ENCODE measurements at regions not wholly inside any gene's neighbourhood (a gene's known extent, or its start where the extent isn't known, plus 50 kb on each side); places are given as distances from the start of the nearest gene placed in this dataset.

GRCh38 chr9:7315746-7316145, 483.8 kb downstream of the DMAC1 start:
- Histone ChIP-seq H3K4me3 (ENCODE audit: insufficient read depth, low read depth, low read length) (no peak overlapping the region), H3K27me3 (ENCODE audit: insufficient read depth, low read length) (no peaks in the 10 kb centered on the region), H3K4me1 (ENCODE audit: insufficient read depth, low read length) (no peaks in the 10 kb centered on the region), H3K4me2 (ENCODE audit: low read length) (no peak overlapping the region), H3K27ac (ENCODE audit: low read depth, low read length) (no peak overlapping the region), H3K79me2 (ENCODE audit: insufficient read depth, low read length) (no peaks in the 10 kb centered on the region), H3K36me3 (ENCODE audit: insufficient read depth, low read length) (no peaks in the 10 kb centered on the region), H3K9ac (ENCODE audit: low read length) (no peak overlapping the region), H4K20me1 (ENCODE audit: insufficient read depth, low read length) (no peaks in the 10 kb centered on the region), H3K9me3 (ENCODE audit: insufficient read depth, low read depth, low read length) (peaks cover 4% of the 10 kb centered on the region), H2AFZ (ENCODE audit: low read depth, low read length) (no peak overlapping the region)
- Mint-ChIP-seq H3K27ac (ENCODE audit: unreplicated experiment) (peak overlapping the region; percentile 90), H3K9me3 (ENCODE audit: unreplicated experiment) (peaks cover 24% of the 10 kb centered on the region), H3K4me1 (ENCODE audit: low read depth, unreplicated experiment) (peaks cover 38% of the 10 kb centered on the region), H3K4me3 (ENCODE audit: unreplicated experiment) (no peak overlapping the region), H3K36me3 (ENCODE audit: low read depth, unreplicated experiment) (peaks cover 2% of the 10 kb centered on the region), H3K27me3 (ENCODE audit: low read depth, unreplicated experiment) (no peaks in the 10 kb centered on the region)
- TF ChIP-seq EZH2 (IDR thresholded peaks at IDR 0.05; ENCODE audit: insufficient read depth, low read length) = no peak
- TF ChIP-seq CTCF (IDR thresholded peaks at IDR 0.05; ENCODE audit: insufficient read depth, low read depth, low read length) = no peak
- FAIRE-seq (no peak), DNase-seq (ENCODE audit: low read depth) (no peak)

- no peak overlapping the region for H3K27ac Mint-ChIP-seq (ENCODE audit: unreplicated experiment)
- peaks cover 4% of the 10 kb centered on the region for H3K9me3 ChIP-seq (ENCODE audit: insufficient read depth, low read depth, low read length)
Observed at GRCh38 chr9:7315116-7315515, 484.5 kb downstream of the DMAC1 start.

More at GRCh38 chr9:7315116-7315515, 484.5 kb downstream of the DMAC1 start:
- Histone ChIP-seq H3K79me2 (ENCODE audit: insufficient read depth, low read length) (no peaks in the 10 kb centered on the region), H3K4me3 (ENCODE audit: insufficient read depth, low read depth, low read length) (no peak overlapping the region), H3K4me1 (ENCODE audit: insufficient read depth, low read length) (no peaks in the 10 kb centered on the region), H2AFZ (ENCODE audit: low read depth, low read length) (no peak overlapping the region), H3K27ac (ENCODE audit: low read depth, low read length) (no peak overlapping the region), H3K4me2 (ENCODE audit: low read length) (no peak overlapping the region), H4K20me1 (ENCODE audit: insufficient read depth, low read length) (no peaks in the 10 kb centered on the region), H3K9ac (ENCODE audit: low read length) (no peak overlapping the region), H3K36me3 (ENCODE audit: insufficient read depth, low read length) (no peaks in the 10 kb centered on the region), H3K27me3 (ENCODE audit: insufficient read depth, low read length) (no peaks in the 10 kb centered on the region)
- H3K27me3 Mint-ChIP-seq (ENCODE audit: low read depth, unreplicated experiment) = no peaks in the 10 kb centered on the region
- TF ChIP-seq EZH2 (IDR thresholded peaks at IDR 0.05; ENCODE audit: insufficient read depth, low read length) (no peak), CTCF (IDR thresholded peaks at IDR 0.05; ENCODE audit: insufficient read depth, low read depth, low read length) (no peak)
- no peak overlapping the region for H3K4me3 Mint-ChIP-seq (ENCODE audit: unreplicated experiment)
- no peak for DNase-seq (ENCODE audit: low read depth)
- peaks cover 33% of the 10 kb centered on the region for H3K4me1 Mint-ChIP-seq (ENCODE audit: low read depth, unreplicated experiment)
- peaks cover 28% of the 10 kb centered on the region for H3K9me3 Mint-ChIP-seq (ENCODE audit: unreplicated experiment)
- no peak for FAIRE-seq
- peaks cover 2% of the 10 kb centered on the region for H3K36me3 Mint-ChIP-seq (ENCODE audit: low read depth, unreplicated experiment)

Data from astrocyte (in vitro differentiated cells and primary cell).